Thoracic aorta (tissue), 2 donors: ENCODE measurements at regions not wholly inside any gene's neighbourhood (a gene's known extent, or its start where the extent isn't known, plus 50 kb on each side); places are given as distances from the start of the nearest gene placed in this dataset.
A peak's percentile ranks its signal among the peaks of the same experiment; 100 is the strongest.

Experiments
- ATAC-seq: fragments of 150-250 bp; one replicate; pipeline ENCODE4 v1.8.0; 2017; ENCODE audit warnings: low read depth; ENCODE audit not compliant: insufficient number of reproducible peaks, low FRiP score
- DNase-seq: peaks from one replicate; pipeline ENCODE4 v3.0.0-alpha.2; 2020; ENCODE audit warnings: low spot score
- H3K27ac ChIP-seq, 2 donors: fragments of 200-600 bp; sonication (generic); 1 replicate in 1 of 2; 2 replicates in 1 of 2; pipeline ENCODE4 v1.5.1; 2016; ENCODE audit warnings: mild to moderate bottlenecking in 2 of 2, moderate library complexity in 2 of 2
- H3K27me3 ChIP-seq: fragments of 200-600 bp; sonication (generic); replicated peaks from 2 replicates; pipeline ENCODE4 v1.6.0; 2016; ENCODE audit warnings: mild to moderate bottlenecking; ENCODE audit not compliant: insufficient read depth
- H3K36me3 ChIP-seq: fragments of 200-600 bp; sonication (generic); one replicate; pipeline ENCODE4 v1.5.1; 2016
- H3K4me1 ChIP-seq, 2 donors: fragments of 200-600 bp; sonication (generic); 1 replicate in 1 of 2; 2 replicates in 1 of 2; pipeline versions ENCODE4 v1.5.1 to v1.6.0; 2016; ENCODE audit warnings: low read depth in 2 of 2, mild to moderate bottlenecking in 1 of 2; ENCODE audit not compliant: control insufficient read depth in 1 of 2
- H3K4me3 ChIP-seq: fragments of 200-600 bp; sonication (generic); 2 replicates; pipeline ENCODE4 v1.5.1; 2016; ENCODE audit warnings: mild to moderate bottlenecking
- H3K9me3 ChIP-seq: fragments of 200-600 bp; sonication (generic); 2 replicates; pipeline ENCODE4 v1.5.1; 2016
- TF ChIP-seq, protein P1 (sequence below): fragments of 200-600 bp; sonication (generic); IDR thresholded peaks from one replicate; pipeline ENCODE4 v1.5.1; 2019; ENCODE audit warnings: antibody characterized with exemption

- Histone ChIP-seq H3K4me3 (peak overlapping the region; percentile 32), H3K27me3 (no peaks in the 10 kb centered on the region), H3K27ac (peak overlapping the region; percentile 21 to 48), H3K4me1 (peaks cover 11 to 23% of the 10 kb centered on the region in 2 donors), H3K36me3 (no peaks in the 10 kb centered on the region), H3K9me3 (no peaks in the 10 kb centered on the region)
- DNase-seq, result peak; percentile 43
- ATAC-seq, result peak; percentile 86
- TF ChIP-seq, protein P1, sequence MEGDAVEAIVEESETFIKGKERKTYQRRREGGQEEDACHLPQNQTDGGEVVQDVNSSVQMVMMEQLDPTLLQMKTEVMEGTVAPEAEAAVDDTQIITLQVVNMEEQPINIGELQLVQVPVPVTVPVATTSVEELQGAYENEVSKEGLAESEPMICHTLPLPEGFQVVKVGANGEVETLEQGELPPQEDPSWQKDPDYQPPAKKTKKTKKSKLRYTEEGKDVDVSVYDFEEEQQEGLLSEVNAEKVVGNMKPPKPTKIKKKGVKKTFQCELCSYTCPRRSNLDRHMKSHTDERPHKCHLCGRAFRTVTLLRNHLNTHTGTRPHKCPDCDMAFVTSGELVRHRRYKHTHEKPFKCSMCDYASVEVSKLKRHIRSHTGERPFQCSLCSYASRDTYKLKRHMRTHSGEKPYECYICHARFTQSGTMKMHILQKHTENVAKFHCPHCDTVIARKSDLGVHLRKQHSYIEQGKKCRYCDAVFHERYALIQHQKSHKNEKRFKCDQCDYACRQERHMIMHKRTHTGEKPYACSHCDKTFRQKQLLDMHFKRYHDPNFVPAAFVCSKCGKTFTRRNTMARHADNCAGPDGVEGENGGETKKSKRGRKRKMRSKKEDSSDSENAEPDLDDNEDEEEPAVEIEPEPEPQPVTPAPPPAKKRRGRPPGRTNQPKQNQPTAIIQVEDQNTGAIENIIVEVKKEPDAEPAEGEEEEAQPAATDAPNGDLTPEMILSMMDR, result no peak
Measured at GRCh38 chr2:204452464-204453023, 92.7 kb upstream of the PARD3B start.

DNA sequence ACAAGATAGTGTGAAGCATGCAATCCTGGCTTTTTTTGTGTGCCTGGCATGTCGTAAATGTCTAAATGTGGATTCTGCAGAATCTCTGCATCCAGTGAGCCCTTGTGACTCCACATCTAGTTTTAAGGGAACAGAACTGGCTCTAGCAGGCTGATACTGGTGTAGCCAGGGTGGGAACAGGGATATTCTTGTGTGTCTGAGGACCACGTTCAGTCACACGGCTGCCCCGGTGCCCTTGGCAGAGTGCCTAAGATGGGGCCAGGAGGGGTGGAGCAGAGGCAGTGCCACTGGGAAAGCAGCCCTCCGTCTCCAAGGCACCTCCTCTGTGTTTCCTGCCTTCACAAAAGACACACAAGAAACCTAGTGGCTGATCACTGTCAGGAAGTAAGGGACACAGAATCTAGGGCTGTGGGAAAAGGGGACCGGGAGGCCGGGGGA lies 91.5 kb upstream of the PARD3B start:
- Histone ChIP-seq H3K36me3 (no peaks in the 10 kb centered on the region), H3K4me3 (peak overlapping the region; percentile 43), H3K27ac (peak overlapping the region in 1 of 2 donors; percentile 25), H3K4me1 (peaks cover 11 to 23% of the 10 kb centered on the region in 2 donors), H3K9me3 (no peaks in the 10 kb centered on the region), H3K27me3 (no peaks in the 10 kb centered on the region)
- ATAC-seq (no peak), DNase-seq (no peak)
- TF ChIP-seq, protein P1, result no peak

- Histone ChIP-seq H3K9me3 (no peaks in the 10 kb centered on the region), H3K27ac (no peak overlapping the region), H3K4me3 (no peak overlapping the region), H3K36me3 (no peaks in the 10 kb centered on the region), H3K27me3 (no peaks in the 10 kb centered on the region), H3K4me1 (peaks cover 11 to 23% of the 10 kb centered on the region in 2 donors)
- ATAC-seq (no peak), DNase-seq (no peak)
- TF ChIP-seq, protein P1, result no peak
Measured at GRCh38 chr2:204454672-204455380, 90.4 kb upstream of the PARD3B start.

DNA sequence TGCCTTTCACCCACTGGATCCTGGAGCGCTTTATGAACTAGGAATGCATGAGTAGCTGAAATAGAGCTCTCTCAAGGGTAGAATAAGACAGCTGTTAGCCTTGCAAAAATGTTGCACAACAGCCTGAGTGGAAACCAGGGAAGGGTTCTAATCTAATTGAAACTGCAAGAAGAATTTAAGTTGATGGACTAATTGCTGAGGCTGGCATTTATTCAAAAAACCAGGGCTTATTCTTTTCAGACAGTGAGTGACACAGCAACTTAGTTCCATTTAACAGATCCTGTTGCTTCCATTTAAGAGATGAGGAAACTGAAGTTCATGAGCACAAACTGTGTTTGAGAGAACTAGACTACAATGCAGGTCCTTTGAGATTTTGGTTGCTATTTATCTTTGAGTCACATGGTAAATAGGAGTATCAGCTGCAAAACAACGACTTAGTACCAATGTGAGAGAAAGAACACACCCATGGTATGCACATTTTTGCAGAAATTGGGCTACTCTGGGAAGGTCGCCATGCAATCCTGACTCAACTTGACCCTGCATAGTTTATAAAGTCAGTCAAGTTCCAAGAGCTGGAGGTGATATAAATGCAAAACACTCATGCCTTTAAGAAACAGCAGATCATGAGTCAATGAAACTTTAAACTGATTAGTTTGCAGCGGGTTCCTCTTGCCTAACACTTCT lies 76.4 kb upstream of the PARD3B start:
- ATAC-seq (no peak), DNase-seq (no peak)
- H3K4me1 ChIP-seq, result peaks cover 11 to 27% of the 10 kb centered on the region in 2 donors
- H3K27ac ChIP-seq, result no peak overlapping the region
- no peaks in the 10 kb centered on the region for H3K9me3 ChIP-seq
- no peaks in the 10 kb centered on the region for H3K36me3 ChIP-seq
- TF ChIP-seq, protein P1, result no peak
- H3K4me3 ChIP-seq, result no peak overlapping the region
- H3K27me3 ChIP-seq, result no peaks in the 10 kb centered on the region

- TF ChIP-seq, protein P1, result no peak
- no peak overlapping the region for H3K27ac ChIP-seq
- H3K9me3 ChIP-seq, result no peaks in the 10 kb centered on the region
- DNase-seq, result no peak
- H3K4me1 ChIP-seq, result peaks cover 11 to 27% of the 10 kb centered on the region in 2 donors
- H3K4me3 ChIP-seq, result no peak overlapping the region
- no peaks in the 10 kb centered on the region for H3K36me3 ChIP-seq
- H3K27me3 ChIP-seq, result no peaks in the 10 kb centered on the region
- ATAC-seq, result no peak
Measured at GRCh38 chr2:204470178-204470620, 75.1 kb upstream of the PARD3B start.
